A172 (cell line): ENCODE measurements at regions not wholly inside any gene's neighbourhood (a gene's known extent, or its start where the extent isn't known, plus 50 kb on each side); places are given as distances from the start of the nearest gene placed in this dataset.
A peak's percentile ranks its signal among the peaks of the same experiment; 100 is the strongest.
"Not testable (repeated sequence)": the region's sequence is repeated elsewhere in the genome, so short reads cannot be mapped to it uniquely, and the experiment has no call there.

Source experiments
- DNase-seq: peaks from one replicate; pipeline ENCODE4 v3.0.0-alpha.2; 2015; ENCODE audit warnings: low spot score

GRCh38 chr10:25867321-25867720 lies 66.7 kb upstream of the MYO3A start:
- peak; percentile 70 for DNase-seq

- DNase-seq, result no peak
These were observed 64.9 kb upstream of the MYO3A start for GRCh38 chr10:25869067-25869591.

GRCh38 chr10:25869609-25870008 lies 64.4 kb upstream of the MYO3A start:
- DNase-seq, result no peak

GRCh38 chr10:25874402-25874801 lies 59.6 kb upstream of the MYO3A start:
- not testable (repeated sequence) for DNase-seq

- DNase-seq, result peak; percentile 77
These were observed 58.4 kb upstream of the MYO3A start for GRCh38 chr10:25875556-25876165.

- DNase-seq, result no peak
These were observed 56.7 kb upstream of the MYO3A start for GRCh38 chr10:25877296-25877695.
